ENCODE measurements at regions not wholly inside any gene's neighbourhood (a gene's known extent, or its start where the extent isn't known, plus 50 kb on each side); places are given as distances from the start of the nearest gene placed in this dataset.

- H3K4me3 ChIP-seq (ENCODE audit: low read depth, low read length): no peak overlapping the region
- TF ChIP-seq CTCF (IDR thresholded peaks at IDR 0.05; ENCODE audit: borderline replicate concordance, insufficient read depth, low read depth, low read length): no peak
Observed at GRCh38 chrX:128891554-128891953, 631.7 kb downstream of the SMARCA1 start.

GRCh38 chrX:128884430-128884829 lies 638.9 kb downstream of the SMARCA1 start:
- H3K4me3 ChIP-seq (ENCODE audit: low read depth, low read length): no peak overlapping the region
- no peak for TF ChIP-seq CTCF (IDR thresholded peaks at IDR 0.05; ENCODE audit: borderline replicate concordance, insufficient read depth, low read depth, low read length)

- no peak for TF ChIP-seq CTCF (IDR thresholded peaks at IDR 0.05; ENCODE audit: borderline replicate concordance, insufficient read depth, low read depth, low read length)
- no peak overlapping the region for H3K4me3 ChIP-seq (ENCODE audit: low read depth, low read length)
Observed at GRCh38 chrX:128883650-128884049, 639.6 kb downstream of the SMARCA1 start.

GRCh38 chrX:128870361-128870760 lies 652.9 kb downstream of the SMARCA1 start:
- TF ChIP-seq CTCF (IDR thresholded peaks at IDR 0.05; ENCODE audit: borderline replicate concordance, insufficient read depth, low read depth, low read length): no peak
- H3K4me3 ChIP-seq (ENCODE audit: low read depth, low read length): no peak overlapping the region

- TF ChIP-seq CTCF (IDR thresholded peaks at IDR 0.05; ENCODE audit: borderline replicate concordance, insufficient read depth, low read depth, low read length): no peak
- H3K4me3 ChIP-seq (ENCODE audit: low read depth, low read length): no peak overlapping the region
Observed at GRCh38 chrX:128862557-128862956, 660.7 kb downstream of the SMARCA1 start.

GRCh38 chrX:128848374-128848773 lies 674.9 kb downstream of the SMARCA1 start:
- TF ChIP-seq CTCF (IDR thresholded peaks at IDR 0.05; ENCODE audit: borderline replicate concordance, insufficient read depth, low read depth, low read length): no peak
- no peak overlapping the region for H3K4me3 ChIP-seq (ENCODE audit: low read depth, low read length)

- H3K4me3 ChIP-seq (ENCODE audit: low read depth, low read length): no peak overlapping the region
- TF ChIP-seq CTCF (IDR thresholded peaks at IDR 0.05; ENCODE audit: borderline replicate concordance, insufficient read depth, low read depth, low read length): no peak
Observed at GRCh38 chrX:128846385-128846784, 676.9 kb downstream of the SMARCA1 start.
